ENCODE measurements at regions not wholly inside any gene's neighbourhood (a gene's known extent, or its start where the extent isn't known, plus 50 kb on each side); places are given as distances from the start of the nearest gene placed in this dataset.

GRCh38 chr7:55308186-55308929 is 56.8 kb upstream of the LANCL2 start:
- Histone ChIP-seq H3K27me3 (ENCODE audit: insufficient read depth, low read length) (no peaks in the 10 kb centered on the region; the same call in 1 of the 2 replicates), H4K91ac (ENCODE audit: insufficient read length, low read depth, low read length) (no peak overlapping the region), H2BK20ac (ENCODE audit: low read depth, low read length, poor library complexity, severe bottlenecking) (no peak overlapping the region), H3K18ac (ENCODE audit: insufficient read length, low read depth, low read length) (no peak overlapping the region), H3K14ac (ENCODE audit: insufficient read depth, low read length) (no peak overlapping the region), H3K9ac (ENCODE audit: extremely low read depth, insufficient read length, low read length) (no peak overlapping the region), H2BK12ac (ENCODE audit: insufficient read length, low read depth, low read length) (no peak overlapping the region), H3K4me2 (ENCODE audit: insufficient read depth, insufficient read length, low read length) (no peak overlapping the region), H2BK5ac (ENCODE audit: insufficient read length, low read length) (no peak overlapping the region), H3K27ac (ENCODE audit: insufficient read length, low read depth, low read length) (no peak overlapping the region), H3K56ac (ENCODE audit: insufficient read length, low read depth, low read length) (no peak overlapping the region), H3K9me3 (ENCODE audit: control insufficient read depth, low read depth, low read length) (no peaks in the 10 kb centered on the region), H4K20me1 (ENCODE audit: control insufficient read depth, insufficient read depth, insufficient read length) (peaks cover 2% of the 10 kb centered on the region), H2AFZ (ENCODE audit: low read length) (no peak overlapping the region), H2AK5ac (ENCODE audit: insufficient read length, low read length) (no peak overlapping the region), H3K23me2 (ENCODE audit: insufficient read length, low read depth, low read length, poor library complexity, severe bottlenecking) (no peaks in the 10 kb centered on the region), H2BK120ac (ENCODE audit: low read depth, low read length, poor library complexity, severe bottlenecking) (no peak overlapping the region), H3K79me2 (ENCODE audit: insufficient read depth, low read length) (no peaks in the 10 kb centered on the region), H3K23ac (ENCODE audit: insufficient read length, low read depth, low read length) (no peak overlapping the region), H3K79me1 (ENCODE audit: insufficient read depth, low read depth, low read length, poor library complexity, severe bottlenecking) (no peaks in the 10 kb centered on the region), H3K4ac (ENCODE audit: low read depth, low read length) (no peak overlapping the region), H3T11ph (ENCODE audit: low read length) (no peak overlapping the region), H4K5ac (ENCODE audit: insufficient read length, low read depth, low read length) (no peak overlapping the region), H2BK15ac (ENCODE audit: low read depth, low read length) (no peak overlapping the region), H3K4me1 (ENCODE audit: insufficient read depth, low read length) (no peaks in the 10 kb centered on the region; the same call in 1 of the 2 replicates), H4K8ac (replicated peaks; ENCODE audit: insufficient read length, low read depth, low read length) (peak overlapping the region; percentile 21)
- H3K27me3 Mint-ChIP-seq (ENCODE audit: low read depth) = peaks cover 4% of the 10 kb centered on the region
- H3K4me1 Mint-ChIP-seq = peaks cover 21 to 29% of the 10 kb centered on the region in 2 experiments
- TF ChIP-seq CTCF (conservative IDR thresholded peaks at IDR 0.05) = no peak
- no peak overlapping the region for H3K4me3 Mint-ChIP-seq
- no peak overlapping the region for H3K27ac Mint-ChIP-seq
- no peak for DNase-seq
- peaks cover 14 to 18% (median 15%) of the 10 kb centered on the region in 3 experiments for H3K36me3 Mint-ChIP-seq (ENCODE audit: insufficient read depth in 1 of 3, low read depth in 3 of 3)
- peaks cover 21 to 24% of the 10 kb centered on the region in 2 experiments for H3K9me3 Mint-ChIP-seq
- no CpG with 5 or more reads among the region's 3 CpGs for whole genome bisulfite sequencing (ENCODE audit: extremely low coverage, insufficient read length, low lambda C conversion rate)

Measured in H9 (cell line).